ENCODE measurements at regions not wholly inside any gene's neighbourhood (a gene's known extent, or its start where the extent isn't known, plus 50 kb on each side); places are given as distances from the start of the nearest gene placed in this dataset.

GRCh38 chr12:105935106-105935505, 203.6 kb downstream of the NUAK1 start:
- intact Hi-C loops (cut with micrococcal nuclease), result no loop called here
- H3K9me3 Mint-ChIP-seq (ENCODE audit: unreplicated experiment), result no peaks in the 10 kb centered on the region
- no peaks in the 10 kb centered on the region for H3K27me3 Mint-ChIP-seq (ENCODE audit: insufficient read depth, unreplicated experiment)
- H3K36me3 Mint-ChIP-seq (ENCODE audit: insufficient read depth, unreplicated experiment), result no peaks in the 10 kb centered on the region
- no peak overlapping the region for H3K4me3 Mint-ChIP-seq (ENCODE audit: unreplicated experiment)
- DNase-seq (ENCODE audit: unreplicated experiment), result peak; percentile 38
- BruUV-seq (replicated peaks), result no TSS peak
- TF ChIP-seq CTCF (IDR thresholded peaks at IDR 0.05; ENCODE audit: unreplicated experiment), result no peak
- CTCF ChIA-PET, result interaction anchor here (0.6 to 1.4 kb wide), 3 partner anchors 17 to 284 kb away, joined by 3 to 8 read pairs (median 4); no protein-coding TSS in a partner anchor
- peaks cover 29% of the 10 kb centered on the region for H3K4me1 Mint-ChIP-seq (ENCODE audit: insufficient read depth, unreplicated experiment)
- no peak overlapping the region for H3K27ac Mint-ChIP-seq (ENCODE audit: low read depth, unreplicated experiment)
- POLR2A ChIA-PET, result interaction anchor here (1.3 kb wide), 1 partner anchor 9 kb away, joined by 3 read pairs; no protein-coding TSS in a partner anchor

- H3K4me3 Mint-ChIP-seq (ENCODE audit: unreplicated experiment), result no peak overlapping the region
- no peaks in the 10 kb centered on the region for H3K27me3 Mint-ChIP-seq (ENCODE audit: insufficient read depth, unreplicated experiment)
- CTCF ChIA-PET, result no interaction called here
- H3K9me3 Mint-ChIP-seq (ENCODE audit: unreplicated experiment), result no peaks in the 10 kb centered on the region
- H3K36me3 Mint-ChIP-seq (ENCODE audit: insufficient read depth, unreplicated experiment), result no peaks in the 10 kb centered on the region
- POLR2A ChIA-PET, result interaction anchor here (0.6 kb wide), 1 partner anchor 897 kb away, joined by 3 read pairs; no protein-coding TSS in a partner anchor
- no TSS peak for BruUV-seq (replicated peaks)
- no peak for DNase-seq (ENCODE audit: unreplicated experiment)
- TF ChIP-seq CTCF (IDR thresholded peaks at IDR 0.05; ENCODE audit: unreplicated experiment), result no peak
- H3K27ac Mint-ChIP-seq (ENCODE audit: low read depth, unreplicated experiment), result no peak overlapping the region
- peaks cover 30% of the 10 kb centered on the region for H3K4me1 Mint-ChIP-seq (ENCODE audit: insufficient read depth, unreplicated experiment)
- intact Hi-C loops (cut with micrococcal nuclease), result no loop called here
These were observed 202.8 kb downstream of the NUAK1 start for GRCh38 chr12:105935981-105936380.

- CTCF ChIA-PET, result interaction anchor here (1.3 kb wide), 1 partner anchor 24 kb away, joined by 5 read pairs; no protein-coding TSS in a partner anchor
- Mint-ChIP-seq H3K27ac (ENCODE audit: low read depth, unreplicated experiment) (no peak overlapping the region), H3K4me3 (ENCODE audit: unreplicated experiment) (no peak overlapping the region), H3K4me1 (ENCODE audit: insufficient read depth, unreplicated experiment) (peaks cover 30% of the 10 kb centered on the region), H3K36me3 (ENCODE audit: insufficient read depth, unreplicated experiment) (no peaks in the 10 kb centered on the region), H3K9me3 (ENCODE audit: unreplicated experiment) (no peaks in the 10 kb centered on the region), H3K27me3 (ENCODE audit: insufficient read depth, unreplicated experiment) (no peaks in the 10 kb centered on the region)
- POLR2A ChIA-PET, result interaction anchor here (0.6 to 1.1 kb wide), 2 partner anchors 10 to 897 kb away, joined by 3 read pairs; no protein-coding TSS in a partner anchor
- TF ChIP-seq CTCF (IDR thresholded peaks at IDR 0.05; ENCODE audit: unreplicated experiment), result no peak
- intact Hi-C loops (cut with micrococcal nuclease), result no loop called here
- DNase-seq (ENCODE audit: unreplicated experiment), result no peak
- no TSS peak for BruUV-seq (replicated peaks)
These were observed 202.3 kb downstream of the NUAK1 start for GRCh38 chr12:105936496-105936895.

- H3K36me3 Mint-ChIP-seq (ENCODE audit: insufficient read depth, unreplicated experiment), result no peaks in the 10 kb centered on the region
- no peak overlapping the region for H3K4me3 Mint-ChIP-seq (ENCODE audit: unreplicated experiment)
- peaks cover 30% of the 10 kb centered on the region for H3K4me1 Mint-ChIP-seq (ENCODE audit: insufficient read depth, unreplicated experiment)
- no TSS peak for BruUV-seq (replicated peaks)
- CTCF ChIA-PET, result interaction anchor here (1.3 kb wide), 1 partner anchor 23 kb away, joined by 5 read pairs; no protein-coding TSS in a partner anchor
- intact Hi-C loops (cut with micrococcal nuclease), result no loop called here
- POLR2A ChIA-PET, result interaction anchor here (1.1 kb wide), 1 partner anchor 9 kb away, joined by 3 read pairs; no protein-coding TSS in a partner anchor
- no peak for TF ChIP-seq CTCF (IDR thresholded peaks at IDR 0.05; ENCODE audit: unreplicated experiment)
- no peak overlapping the region for H3K27ac Mint-ChIP-seq (ENCODE audit: low read depth, unreplicated experiment)
- no peak for DNase-seq (ENCODE audit: unreplicated experiment)
- no peaks in the 10 kb centered on the region for H3K27me3 Mint-ChIP-seq (ENCODE audit: insufficient read depth, unreplicated experiment)
- H3K9me3 Mint-ChIP-seq (ENCODE audit: unreplicated experiment), result no peaks in the 10 kb centered on the region
These were observed 201.7 kb downstream of the NUAK1 start for GRCh38 chr12:105937009-105937408.

All from MCF 10A (cell line).